Endothelial cell (in vitro differentiated cells): ENCODE measurements at regions not wholly inside any gene's neighbourhood (a gene's known extent, or its start where the extent isn't known, plus 50 kb on each side); places are given as distances from the start of the nearest gene placed in this dataset.
"Not testable (repeated sequence)": the region's sequence is repeated elsewhere in the genome, so short reads cannot be mapped to it uniquely, and the experiment has no call there.

Experiments used
- DNase-seq: peaks from one replicate; pipeline ENCODE4 v3.0.0; 2021; ENCODE audit warnings: low spot score
- H3K27ac Mint-ChIP-seq: one replicate; pipeline ENCODE4 v1.8.0; 2021; ENCODE audit warnings: mixed read lengths, inconsistent platforms; ENCODE audit not compliant: unreplicated experiment
- H3K27me3 Mint-ChIP-seq: one replicate; pipeline ENCODE4 v1.8.0; 2021; ENCODE audit warnings: mild to moderate bottlenecking, moderate library complexity, mixed read lengths, inconsistent platforms; ENCODE audit not compliant: unreplicated experiment
- H3K36me3 Mint-ChIP-seq: one replicate; pipeline ENCODE4 v1.8.0; 2021; ENCODE audit warnings: mild to moderate bottlenecking, low read depth, mixed read lengths, inconsistent platforms; ENCODE audit not compliant: unreplicated experiment
- H3K4me1 Mint-ChIP-seq: one replicate; pipeline ENCODE4 v1.8.0; 2021; ENCODE audit warnings: mild to moderate bottlenecking, mixed read lengths, inconsistent platforms; ENCODE audit not compliant: unreplicated experiment
- H3K4me3 Mint-ChIP-seq: one replicate; pipeline ENCODE4 v1.8.0; 2021; ENCODE audit warnings: mild to moderate bottlenecking, mixed read lengths, inconsistent platforms; ENCODE audit not compliant: unreplicated experiment
- H3K9me3 Mint-ChIP-seq: one replicate; pipeline ENCODE4 v1.8.0; 2021; ENCODE audit warnings: mixed read lengths, inconsistent platforms; ENCODE audit not compliant: unreplicated experiment
- CTCF ChIP-seq: fragments of 200-600 bp; sonication (generic); IDR thresholded peaks from one replicate; pipeline ENCODE4 v1.5.0; 2021; ENCODE audit warnings: antibody characterized with exemption; ENCODE audit not compliant: unreplicated experiment

GRCh38 chr3:74842649-74843048 is 228.2 kb upstream of the CNTN3 start:
- Mint-ChIP-seq H3K4me3 (no peak overlapping the region), H3K4me1 (peaks cover 15% of the 10 kb centered on the region), H3K27ac (no peak overlapping the region), H3K9me3 (no peaks in the 10 kb centered on the region), H3K36me3 (no peaks in the 10 kb centered on the region), H3K27me3 (no peaks in the 10 kb centered on the region)
- TF ChIP-seq CTCF: no peak
- no peak for DNase-seq

- DNase-seq: no peak
- no peak overlapping the region for H3K27ac Mint-ChIP-seq
- no peaks in the 10 kb centered on the region for H3K9me3 Mint-ChIP-seq
- H3K4me1 Mint-ChIP-seq: peaks cover 15% of the 10 kb centered on the region
- no peak overlapping the region for H3K4me3 Mint-ChIP-seq
- H3K27me3 Mint-ChIP-seq: no peaks in the 10 kb centered on the region
- TF ChIP-seq CTCF: no peak
- no peaks in the 10 kb centered on the region for H3K36me3 Mint-ChIP-seq
Measured at GRCh38 chr3:74842141-74842540, 227.7 kb upstream of the CNTN3 start.

- Mint-ChIP-seq H3K27ac (no peak overlapping the region), H3K4me1 (peaks cover 15% of the 10 kb centered on the region), H3K36me3 (no peaks in the 10 kb centered on the region), H3K27me3 (no peaks in the 10 kb centered on the region), H3K9me3 (no peaks in the 10 kb centered on the region), H3K4me3 (no peak overlapping the region)
- DNase-seq: no peak
- TF ChIP-seq CTCF: no peak
Measured at GRCh38 chr3:74839566-74839965, 225.1 kb upstream of the CNTN3 start.

- H3K4me3 Mint-ChIP-seq: no peak overlapping the region
- no peak for DNase-seq
- no peak for TF ChIP-seq CTCF
Measured at GRCh38 chr3:74832925-74833324, 218.5 kb upstream of the CNTN3 start.

GRCh38 chr3:74830845-74831244 is 216.4 kb upstream of the CNTN3 start:
- not testable (repeated sequence) for H3K36me3 Mint-ChIP-seq, H3K27ac Mint-ChIP-seq, H3K9me3 Mint-ChIP-seq, H3K4me3 Mint-ChIP-seq, H3K27me3 Mint-ChIP-seq, H3K4me1 Mint-ChIP-seq, DNase-seq

More at GRCh38 chr3:74832925-74833324, 218.5 kb upstream of the CNTN3 start:
- Mint-ChIP-seq H3K36me3 (no peaks in the 10 kb centered on the region), H3K9me3 (no peaks in the 10 kb centered on the region), H3K27me3 (no peaks in the 10 kb centered on the region), H3K4me1 (no peaks in the 10 kb centered on the region), H3K27ac (no peak overlapping the region)

GRCh38 chr3:74825404-74825803 is 210.9 kb upstream of the CNTN3 start:
- not testable (repeated sequence) for H3K27ac Mint-ChIP-seq, H3K27me3 Mint-ChIP-seq, H3K36me3 Mint-ChIP-seq, DNase-seq, H3K4me3 Mint-ChIP-seq, H3K4me1 Mint-ChIP-seq, H3K9me3 Mint-ChIP-seq
